GM21619 (cell line): ENCODE measurements at regions not wholly inside any gene's neighbourhood (a gene's known extent, or its start where the extent isn't known, plus 50 kb on each side); places are given as distances from the start of the nearest gene placed in this dataset.

Experiments
- ATAC-seq: cut with Tn5 transposase; IDR thresholded peaks from one replicate; pipeline ENCODE4 v1.9.1; 2021; ENCODE audit not compliant: unreplicated experiment

DNA sequence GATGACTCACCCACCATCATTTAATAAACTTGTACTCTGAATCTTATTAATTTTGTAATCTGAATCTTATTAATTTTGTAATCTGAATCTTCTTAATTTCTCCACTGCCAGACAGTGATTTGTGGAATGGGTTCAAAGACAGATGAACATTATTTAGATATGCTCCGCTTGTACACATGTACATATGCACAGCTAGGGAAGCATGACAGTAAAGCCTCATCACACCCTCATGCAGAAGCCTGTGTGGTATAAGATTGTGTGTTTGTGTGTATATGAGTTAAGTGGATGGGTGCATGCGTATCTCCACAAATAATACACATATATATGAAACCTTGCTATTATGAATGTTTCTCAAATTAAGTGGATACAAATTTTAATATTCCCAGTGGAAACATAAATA, 318.5 kb upstream of the SFRP2 start:
- ATAC-seq, result no peak

DNA sequence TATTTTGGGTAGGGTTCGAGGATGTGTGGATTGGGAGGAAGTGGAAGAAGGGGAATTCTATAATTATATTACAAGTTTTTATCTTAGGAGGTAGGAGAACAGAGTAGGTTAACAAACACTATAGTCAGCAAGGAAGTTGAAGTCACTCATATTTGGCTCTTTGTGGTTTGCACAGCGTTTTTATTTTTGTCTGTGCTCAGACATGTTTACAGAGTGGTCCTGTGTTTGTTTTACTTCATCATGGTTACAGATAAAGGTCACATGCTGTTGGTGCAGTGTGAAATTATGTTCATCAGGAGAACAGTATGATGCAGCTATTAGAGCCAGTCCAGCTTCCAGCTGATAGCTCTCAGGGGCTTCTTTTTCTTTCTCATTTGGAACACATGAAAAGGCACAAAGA, 299.9 kb upstream of the SFRP2 start:
- no peak for ATAC-seq

DNA sequence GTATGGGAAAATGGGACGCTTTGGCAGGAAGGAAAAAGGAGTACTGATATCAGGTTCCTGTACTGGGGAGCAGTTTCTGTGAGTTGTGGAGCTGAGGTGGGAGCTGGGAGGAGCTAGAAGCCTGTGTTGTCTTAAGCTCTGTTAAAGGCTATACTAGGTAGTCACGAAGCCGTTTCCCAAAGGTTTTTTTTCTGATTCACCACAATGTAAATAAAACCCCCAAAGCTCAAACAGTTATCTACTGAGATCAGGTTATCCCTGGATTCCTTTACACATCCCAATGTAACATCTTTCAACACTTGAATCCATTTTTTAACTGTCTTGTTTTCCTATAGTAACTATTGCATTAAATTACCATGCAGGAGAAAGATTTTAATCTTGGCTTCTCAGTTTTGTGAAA, 297.4 kb upstream of the SFRP2 start:
- ATAC-seq, result no peak

- ATAC-seq, result no peak
Observed at GRCh38 chr4:154084864-154085263, 296.0 kb upstream of the SFRP2 start.

DNA sequence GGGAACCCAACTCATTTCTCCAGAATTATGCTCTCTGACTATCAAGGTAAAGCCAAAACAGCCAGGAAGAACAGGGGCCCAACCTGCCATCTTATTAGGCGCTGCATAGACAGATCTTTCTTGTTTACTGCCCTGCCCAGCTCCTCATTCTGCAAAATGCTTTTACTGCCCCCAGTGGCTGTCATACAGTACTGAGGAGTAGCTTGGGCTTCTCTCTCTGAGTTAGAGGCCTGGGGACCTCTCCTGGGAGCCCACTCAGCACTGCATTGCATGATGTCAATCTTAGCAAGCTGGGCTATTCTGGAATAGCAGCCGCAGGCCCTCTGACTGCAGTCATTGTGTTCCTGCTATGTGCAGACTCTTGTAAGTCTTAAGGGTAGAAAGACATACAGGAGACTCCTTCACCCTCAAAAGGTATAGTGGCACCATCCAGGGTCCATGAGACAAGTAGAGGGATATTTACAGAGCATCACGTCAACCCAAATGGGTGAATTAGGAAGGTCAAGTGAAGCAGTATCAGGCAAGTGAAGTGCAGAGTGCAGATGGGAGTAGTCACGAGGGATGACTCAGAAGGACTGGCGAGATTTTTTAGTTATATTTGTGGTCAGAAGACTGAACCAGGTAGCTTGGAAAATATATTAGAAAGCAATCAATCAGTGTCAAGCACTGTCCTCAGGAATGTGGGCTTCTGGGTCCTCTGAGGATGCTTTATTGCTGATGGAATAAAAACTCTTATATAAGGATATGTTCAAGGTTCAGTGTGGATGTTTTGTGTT, 294.1 kb upstream of the SFRP2 start:
- ATAC-seq, result peak; percentile 52

DNA sequence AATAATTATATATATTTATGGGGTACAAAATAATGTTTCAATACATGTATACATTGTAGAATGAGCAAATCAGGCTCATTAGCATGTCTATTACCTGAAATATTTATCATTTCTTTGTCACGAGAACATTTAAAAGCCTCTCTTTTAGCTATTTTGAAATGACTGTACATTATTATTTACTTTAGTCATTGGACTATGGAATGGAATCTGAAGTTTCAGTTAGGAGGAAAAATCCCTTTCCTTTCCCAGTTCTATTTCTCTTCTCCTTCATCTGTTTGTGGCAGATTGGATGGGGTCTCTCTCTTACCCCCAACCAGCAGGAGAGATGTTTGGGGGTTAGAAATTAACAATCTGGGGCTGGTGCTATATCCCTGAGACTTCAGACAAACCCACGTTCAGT, 292.5 kb upstream of the SFRP2 start:
- ATAC-seq, result no peak

GRCh38 chr4:154078504-154079350, 289.8 kb upstream of the SFRP2 start:
- ATAC-seq, result no peak

- no peak for ATAC-seq
Observed at GRCh38 chr4:154076921-154077320, 288.0 kb upstream of the SFRP2 start.

GRCh38 chr4:154073107-154073822, 284.4 kb upstream of the SFRP2 start:
- peak; percentile 86 for ATAC-seq

DNA sequence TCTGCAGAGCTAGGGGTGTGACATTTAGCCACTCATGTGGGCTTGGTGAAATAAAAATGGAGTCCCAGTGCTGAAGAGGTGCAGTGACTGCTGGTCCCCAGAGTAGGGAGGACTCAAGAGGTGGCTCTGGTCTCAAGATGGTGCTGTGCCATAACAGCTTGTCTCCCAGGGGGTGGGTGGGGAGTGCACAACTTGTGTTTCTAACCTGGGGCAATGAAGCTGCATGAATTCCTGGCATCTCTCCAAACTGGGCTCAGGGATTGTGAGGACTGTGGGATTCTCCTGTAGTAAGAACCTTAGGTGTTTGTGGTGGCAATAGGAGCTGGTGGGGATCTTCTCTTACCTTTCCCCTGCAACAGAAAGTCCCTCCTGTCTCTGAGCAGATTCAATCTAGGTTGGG, 278.9 kb upstream of the SFRP2 start:
- ATAC-seq, result no peak

- no peak for ATAC-seq
Observed at GRCh38 chr4:154065368-154065767, 276.5 kb upstream of the SFRP2 start.

DNA sequence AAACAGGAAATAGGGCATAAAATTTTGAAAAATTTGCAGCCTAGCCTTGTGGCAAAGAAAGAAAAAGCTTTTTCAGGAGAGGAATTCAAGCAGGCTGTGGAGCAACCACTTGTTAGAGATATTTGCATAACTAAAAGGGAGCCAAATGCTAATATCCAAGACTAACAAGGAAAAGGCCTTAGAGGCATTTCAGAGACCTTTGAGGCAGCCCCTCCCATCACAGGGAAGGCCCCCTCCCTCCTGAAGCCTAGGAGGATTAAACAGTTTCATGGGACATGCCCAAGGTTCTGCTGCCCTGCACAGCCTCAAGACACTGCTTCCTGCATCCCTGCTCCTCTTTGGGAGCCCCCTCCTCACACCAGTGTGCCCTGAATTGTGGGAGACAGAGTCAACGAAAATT, 275.4 kb upstream of the SFRP2 start:
- no peak for ATAC-seq

DNA sequence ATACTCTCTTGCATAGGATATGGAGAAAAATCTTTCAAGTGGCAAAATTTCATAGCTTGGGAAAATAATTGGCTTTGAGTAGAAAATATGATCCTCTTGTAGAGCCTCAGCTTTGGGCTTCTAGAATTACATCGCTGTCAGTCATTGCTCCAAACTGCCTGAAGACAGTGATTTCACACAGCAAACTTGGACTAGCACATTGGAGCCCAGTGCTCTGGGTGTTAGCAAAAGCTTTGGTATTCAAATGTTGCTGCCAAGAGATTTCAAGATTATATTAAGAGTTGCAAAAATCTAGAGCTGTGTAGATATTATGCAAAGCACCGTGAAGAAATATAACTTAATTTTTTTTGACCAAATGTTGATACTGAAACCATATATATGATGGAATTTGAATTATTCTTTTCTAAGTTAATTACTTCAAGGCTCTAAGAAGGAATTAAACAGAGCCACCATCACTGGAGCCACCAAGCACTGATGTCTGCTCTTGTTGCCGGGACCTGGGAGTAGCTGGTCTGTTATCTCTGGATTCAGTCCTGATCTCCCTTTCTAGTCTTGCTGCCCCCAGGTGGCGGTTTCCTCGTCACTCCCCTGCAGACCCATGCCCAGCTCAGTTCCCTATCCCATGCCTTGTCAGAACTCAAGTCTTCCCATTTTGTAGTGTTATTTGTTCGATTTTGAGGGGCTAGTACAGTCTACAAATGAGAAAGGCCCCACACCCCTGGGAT, 260.7 kb upstream of the SFRP2 start:
- no peak for ATAC-seq

GRCh38 chr4:154047733-154048132, 258.9 kb upstream of the SFRP2 start:
- ATAC-seq, result no peak

DNA sequence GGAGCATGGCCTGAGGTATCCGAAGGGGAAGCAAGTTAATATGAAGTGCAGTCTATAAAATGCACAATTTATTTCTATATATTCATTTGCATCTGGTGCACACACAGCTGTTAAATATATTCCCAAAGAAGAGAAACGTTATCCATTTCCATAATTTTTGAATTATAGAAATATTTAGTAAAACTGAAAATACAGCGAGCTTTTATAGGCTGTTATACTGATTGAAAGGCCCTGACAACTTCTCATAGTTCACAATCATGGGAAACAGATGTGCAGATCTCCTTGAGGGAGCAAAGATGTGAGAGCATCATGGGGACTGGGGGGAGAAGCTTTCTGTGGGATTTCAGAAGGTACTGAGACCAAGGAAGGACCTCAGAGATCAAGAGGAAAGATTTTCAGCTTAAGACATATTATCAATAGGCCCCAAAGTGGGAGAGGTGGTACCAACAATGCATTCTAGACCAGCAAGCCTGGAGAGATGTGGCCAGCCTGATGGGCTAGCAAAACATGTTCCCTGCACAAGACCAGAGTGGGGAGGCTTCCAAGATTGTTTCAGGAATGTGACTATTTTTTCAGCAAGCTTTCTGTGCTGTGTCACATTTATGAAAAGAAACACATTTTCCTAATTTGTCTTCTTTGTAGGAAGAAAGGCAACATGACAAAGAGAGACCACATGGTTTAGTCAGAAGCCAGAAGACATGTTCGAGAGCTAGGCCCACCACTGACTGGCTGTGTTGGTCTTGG, 256.0 kb upstream of the SFRP2 start:
- ATAC-seq, result no peak

GRCh38 chr4:154044108-154044531, 255.2 kb upstream of the SFRP2 start:
- no peak for ATAC-seq

DNA sequence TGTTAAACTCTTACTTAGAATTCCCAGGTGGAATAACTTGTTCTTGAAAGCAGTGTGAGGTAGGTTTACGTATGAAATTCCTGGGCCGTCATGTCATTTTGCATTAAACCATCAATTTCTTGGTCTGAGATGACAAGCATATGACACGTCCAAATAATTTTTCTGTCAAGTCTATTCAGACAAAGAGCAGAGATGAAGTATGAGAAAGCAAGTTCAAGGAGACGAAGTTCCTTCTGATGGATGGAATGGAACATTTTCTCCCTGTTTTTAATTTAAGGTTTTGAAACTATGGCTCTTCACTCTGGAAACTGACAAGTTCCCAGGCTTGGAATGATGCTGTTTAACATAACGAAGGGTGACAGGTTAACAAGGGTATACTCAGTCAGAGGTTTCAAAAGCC, 252.8 kb upstream of the SFRP2 start:
- ATAC-seq, result no peak

- no peak for ATAC-seq
Observed at GRCh38 chr4:154039435-154040343, 250.8 kb upstream of the SFRP2 start.

GRCh38 chr4:154036856-154037255, 248.0 kb upstream of the SFRP2 start:
- ATAC-seq, result no peak
